Natural killer cell (primary cell): ENCODE measurements at regions not wholly inside any gene's neighbourhood (a gene's known extent, or its start where the extent isn't known, plus 50 kb on each side); places are given as distances from the start of the nearest gene placed in this dataset.

Source experiments
- ATAC-seq, 3 donors: fragments of 150-1000 bp in 2 of 3; fragments of 200-7000 bp in 1 of 3; cut with Tn5 transposase; 1 replicate in 1 of 3; 2 replicates in 2 of 3; pipeline ENCODE4 v1.10.0; 2021; ENCODE audit warnings: mild to moderate bottlenecking in 2 of 3, moderate library complexity in 2 of 3
- DNase-seq, 2 donors: peaks; one replicate each; pipeline versions ENCODE4 v3.0.0 to v3.0.0-alpha.2; 2013 to 2021; ENCODE audit warnings: mixed read lengths in 1 of 2
- H3K27ac ChIP-seq: one replicate; pipeline ENCODE4 v1.5.1; 2013; ENCODE audit warnings: mild to moderate bottlenecking, low read length
- H3K27me3 ChIP-seq: one replicate; pipeline ENCODE4 v1.6.1; 2013; ENCODE audit warnings: low read length; ENCODE audit not compliant: control insufficient read depth, insufficient read depth
- H3K36me3 ChIP-seq: one replicate; pipeline ENCODE4 v1.6.1; 2013; ENCODE audit warnings: low read length; ENCODE audit not compliant: control insufficient read depth, insufficient read depth
- H3K4me1 ChIP-seq: one replicate; pipeline ENCODE4 v1.6.1; 2013; ENCODE audit warnings: low read length; ENCODE audit not compliant: control insufficient read depth, insufficient read depth
- H3K4me3 ChIP-seq: one replicate; pipeline ENCODE4 v1.5.1; 2013; ENCODE audit warnings: low read length
- H3K9me3 ChIP-seq: one replicate; pipeline ENCODE4 v1.6.1; 2013; ENCODE audit warnings: low read length; ENCODE audit not compliant: control insufficient read depth, insufficient read depth
- H3K27ac Mint-ChIP-seq, 2 donors: one replicate each; pipeline ENCODE4 v1.8.0; 2022; ENCODE audit warnings: mild to moderate bottlenecking in 2 of 2, mixed read lengths in 2 of 2, moderate library complexity in 1 of 2
- H3K27me3 Mint-ChIP-seq, 2 donors: one replicate each; pipeline ENCODE4 v1.8.0; 2022; ENCODE audit warnings: low read depth in 2 of 2, mixed read lengths in 2 of 2
- H3K36me3 Mint-ChIP-seq: one replicate; pipeline ENCODE4 v1.8.0; 2022; ENCODE audit warnings: mixed read lengths
- H3K4me1 Mint-ChIP-seq, 2 donors: one replicate each; pipeline ENCODE4 v1.8.0; 2022; ENCODE audit warnings: mixed read lengths in 2 of 2
- H3K4me3 Mint-ChIP-seq: one replicate; pipeline ENCODE4 v1.8.0; 2022; ENCODE audit warnings: mild to moderate bottlenecking, moderate library complexity, mixed read lengths
- H3K9me3 Mint-ChIP-seq, 2 donors: one replicate each; pipeline ENCODE4 v1.8.0; 2022; ENCODE audit warnings: mixed read lengths in 2 of 2
- CTCF ChIP-seq: fragments of 200-600 bp; IDR thresholded peaks from one replicate; pipeline ENCODE4 v1.8.0; 2022; ENCODE audit warnings: antibody characterized with exemption
- WGBS: methylation state at CpG from one replicate; pipeline ENCODE4 v1.1.7; 2013; ENCODE audit warnings: missing lambda C conversion rate; ENCODE audit not compliant: insufficient coverage; 5-methylcytosine and 5-hydroxymethylcytosine counted together
- intact Hi-C: fragments of 100-400 bp; cut with micrococcal nuclease; formaldehyde crosslinking; loops from one replicate; pipeline ENCODE4 v1.14.2; 2022

DNA sequence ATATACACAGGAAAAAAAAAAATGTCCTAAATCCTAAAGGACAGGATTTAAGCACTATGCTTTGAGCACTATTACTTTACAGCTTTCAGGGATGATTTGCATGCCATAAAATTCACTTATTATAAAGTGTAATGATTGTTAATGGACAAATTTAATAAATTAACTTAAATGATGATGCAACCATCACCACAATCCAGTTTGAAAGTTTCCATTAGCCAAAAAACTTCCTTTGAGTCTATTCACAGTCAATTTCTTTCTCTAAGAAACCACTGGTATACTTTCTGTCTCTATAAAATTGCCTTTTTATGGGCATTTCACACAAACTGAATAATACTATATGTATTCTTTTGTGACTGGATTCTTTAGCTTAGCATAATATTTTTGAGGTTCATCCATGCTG is 111.1 kb upstream of the RIOK3 start:
- Mint-ChIP-seq H3K9me3 (no peaks in the 10 kb centered on the region), H3K4me1 (no peaks in the 10 kb centered on the region), H3K27ac (no peak overlapping the region), H3K4me3 (no peak overlapping the region), H3K27me3 (no peaks in the 10 kb centered on the region), H3K36me3 (no peaks in the 10 kb centered on the region)
- DNase-seq (no peak), ATAC-seq (no peak)
- Histone ChIP-seq H3K36me3 (no peaks in the 10 kb centered on the region), H3K9me3 (no peaks in the 10 kb centered on the region), H3K4me3 (no peak overlapping the region), H3K4me1 (no peaks in the 10 kb centered on the region), H3K27ac (no peak overlapping the region), H3K27me3 (no peaks in the 10 kb centered on the region)
- intact Hi-C loops: no loop called here
- no peak for TF ChIP-seq CTCF

GRCh38 chr18:23342506-23342905 is 110.6 kb upstream of the RIOK3 start:
- no CpG with 5 or more reads among the region's 1 CpG for WGBS
- H3K27ac Mint-ChIP-seq: no peak overlapping the region

GRCh38 chr18:23350188-23350587 is 102.9 kb upstream of the RIOK3 start:
- Mint-ChIP-seq H3K36me3 (peaks cover 26% of the 10 kb centered on the region), H3K27me3 (no peaks in the 10 kb centered on the region), H3K4me3 (no peak overlapping the region), H3K4me1 (peaks cover 6 to 21% of the 10 kb centered on the region in 2 donors), H3K27ac (no peak overlapping the region), H3K9me3 (no peaks in the 10 kb centered on the region)
- peaks cover 2% of the 10 kb centered on the region for H3K36me3 ChIP-seq
- H3K9me3 ChIP-seq: no peaks in the 10 kb centered on the region
- 100% methylated on average over 2 of the region's 2 CpGs for WGBS
- H3K27ac ChIP-seq: no peak overlapping the region
- ATAC-seq (no peak), DNase-seq (no peak)
- peaks cover 4% of the 10 kb centered on the region for H3K4me1 ChIP-seq
- TF ChIP-seq CTCF: no peak
- H3K27me3 ChIP-seq: no peaks in the 10 kb centered on the region
- H3K4me3 ChIP-seq: no peak overlapping the region
- intact Hi-C loops: no loop called here

More at GRCh38 chr18:23342506-23342905, 110.6 kb upstream of the RIOK3 start:
- no peak overlapping the region for H3K4me3 Mint-ChIP-seq
- no peak for ATAC-seq
- Histone ChIP-seq H3K9me3 (no peaks in the 10 kb centered on the region), H3K4me3 (no peak overlapping the region), H3K27ac (no peak overlapping the region), H3K36me3 (no peaks in the 10 kb centered on the region), H3K4me1 (no peaks in the 10 kb centered on the region), H3K27me3 (no peaks in the 10 kb centered on the region)
- H3K9me3 Mint-ChIP-seq: no peaks in the 10 kb centered on the region
- no peak for DNase-seq
- H3K27me3 Mint-ChIP-seq: no peaks in the 10 kb centered on the region
- intact Hi-C loops: no loop called here
- H3K36me3 Mint-ChIP-seq: no peaks in the 10 kb centered on the region
- TF ChIP-seq CTCF: no peak
- no peaks in the 10 kb centered on the region for H3K4me1 Mint-ChIP-seq

DNA sequence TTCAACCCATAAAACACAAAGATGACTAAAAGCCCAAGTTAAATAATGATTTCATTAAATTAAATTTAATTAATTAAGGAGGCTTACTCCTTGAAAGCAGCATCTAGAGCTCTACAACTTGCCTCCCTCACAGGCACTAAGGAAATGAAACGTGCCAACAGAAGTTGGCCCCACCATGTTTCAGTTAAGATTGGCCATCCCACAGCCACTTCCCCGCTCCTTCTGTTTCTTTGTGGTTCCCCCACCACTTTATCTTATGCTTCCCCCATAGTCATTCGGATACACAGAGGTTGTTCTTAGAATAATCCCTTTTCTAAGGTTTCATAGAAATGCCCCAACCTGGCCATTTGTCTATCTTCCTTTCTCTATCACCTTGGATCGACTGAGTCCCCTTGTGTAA is 101.6 kb upstream of the RIOK3 start:
- intact Hi-C loops: no loop called here
- no peak for DNase-seq

More for the DNA sequence above, 101.6 kb upstream of the RIOK3 start:
- Mint-ChIP-seq H3K36me3 (peaks cover 26% of the 10 kb centered on the region), H3K27me3 (no peaks in the 10 kb centered on the region), H3K4me3 (no peak overlapping the region), H3K9me3 (no peaks in the 10 kb centered on the region), H3K27ac (no peak overlapping the region), H3K4me1 (peaks cover 6 to 30% of the 10 kb centered on the region in 2 donors)
- Histone ChIP-seq H3K27me3 (no peaks in the 10 kb centered on the region), H3K36me3 (peaks cover 2% of the 10 kb centered on the region), H3K9me3 (no peaks in the 10 kb centered on the region), H3K4me3 (no peak overlapping the region), H3K4me1 (peaks cover 4% of the 10 kb centered on the region), H3K27ac (no peak overlapping the region)
- WGBS: 75% methylated on average over 4 of the region's 4 CpGs
- TF ChIP-seq CTCF: no peak
- no peak for ATAC-seq
